ENCODE measurements at regions not wholly inside any gene's neighbourhood (a gene's known extent, or its start where the extent isn't known, plus 50 kb on each side); places are given as distances from the start of the nearest gene placed in this dataset.
"Not testable (repeated sequence)": the region's sequence is repeated elsewhere in the genome, so short reads cannot be mapped to it uniquely, and the experiment has no call there.

- FAIRE-seq (no peak), DNase-seq (ENCODE audit: insufficient read length, low spot score) (no peak)
These were observed 1556.8 kb downstream of the EFNA5 start for GRCh38 chr5:106113922-106114321.

- FAIRE-seq, result no peak
These were observed 1564.4 kb downstream of the EFNA5 start for GRCh38 chr5:106106384-106106783.

GRCh38 chr5:106097340-106097739, 1573.4 kb downstream of the EFNA5 start:
- no peak for FAIRE-seq
- no peak for DNase-seq (ENCODE audit: insufficient read length, low spot score)

More at GRCh38 chr5:106106384-106106783, 1564.4 kb downstream of the EFNA5 start:
- DNase-seq (ENCODE audit: insufficient read length, low spot score), result no peak

- DNase-seq (ENCODE audit: insufficient read length, low spot score), result no peak
- FAIRE-seq, result no peak
These were observed 1575.9 kb downstream of the EFNA5 start for GRCh38 chr5:106094839-106095238.

- DNase-seq (ENCODE audit: insufficient read length, low spot score), result peak; percentile 5
- no peak for FAIRE-seq
These were observed 1576.5 kb downstream of the EFNA5 start for GRCh38 chr5:106094204-106094607.

GRCh38 chr5:106093134-106093533, 1577.6 kb downstream of the EFNA5 start:
- FAIRE-seq, result no peak
- DNase-seq (ENCODE audit: insufficient read length, low spot score), result no peak

GRCh38 chr5:106092455-106092854, 1578.3 kb downstream of the EFNA5 start:
- DNase-seq (ENCODE audit: insufficient read length, low spot score), result no peak
- FAIRE-seq, result no peak

GRCh38 chr5:106089073-106089472, 1581.7 kb downstream of the EFNA5 start:
- DNase-seq (ENCODE audit: insufficient read length, low spot score), result no peak
- no peak for FAIRE-seq

GRCh38 chr5:106088462-106088861, 1582.3 kb downstream of the EFNA5 start:
- FAIRE-seq, result no peak
- no peak for DNase-seq (ENCODE audit: insufficient read length, low spot score)

- DNase-seq (ENCODE audit: insufficient read length, low spot score) (no peak), FAIRE-seq (no peak)
These were observed 1584.4 kb downstream of the EFNA5 start for GRCh38 chr5:106086352-106086751.

GRCh38 chr5:106085556-106085955, 1585.2 kb downstream of the EFNA5 start:
- FAIRE-seq, result no peak
- no peak for DNase-seq (ENCODE audit: insufficient read length, low spot score)

- FAIRE-seq (no peak), DNase-seq (ENCODE audit: insufficient read length, low spot score) (no peak)
These were observed 1585.6 kb downstream of the EFNA5 start for GRCh38 chr5:106085136-106085535.

GRCh38 chr5:106080535-106080934, 1590.2 kb downstream of the EFNA5 start:
- DNase-seq (ENCODE audit: insufficient read length, low spot score) (no peak), FAIRE-seq (no peak)

- no peak for DNase-seq (ENCODE audit: insufficient read length, low spot score)
These were observed 1594.1 kb downstream of the EFNA5 start for GRCh38 chr5:106076655-106077054.

GRCh38 chr5:106072208-106072607, 1598.5 kb downstream of the EFNA5 start:
- FAIRE-seq, result no peak

More at GRCh38 chr5:106076655-106077054, 1594.1 kb downstream of the EFNA5 start:
- peak; percentile 4 for FAIRE-seq

GRCh38 chr5:106047341-106047740, 1623.4 kb downstream of the EFNA5 start:
- FAIRE-seq (no peak), DNase-seq (ENCODE audit: insufficient read length, low spot score) (no peak)

More at GRCh38 chr5:106072208-106072607, 1598.5 kb downstream of the EFNA5 start:
- DNase-seq (ENCODE audit: insufficient read length, low spot score), result no peak

GRCh38 chr5:106032069-106032468, 1638.7 kb downstream of the EFNA5 start:
- not testable (repeated sequence) for FAIRE-seq; DNase-seq (ENCODE audit: insufficient read length, low spot score)

GRCh38 chr5:106028314-106028713, 1642.4 kb downstream of the EFNA5 start:
- DNase-seq (ENCODE audit: insufficient read length, low spot score) (no peak), FAIRE-seq (no peak)

- no peak for FAIRE-seq
These were observed 1649.8 kb downstream of the EFNA5 start for GRCh38 chr5:106020894-106021293.

GRCh38 chr5:106019261-106019660, 1651.5 kb downstream of the EFNA5 start:
- DNase-seq (ENCODE audit: insufficient read length, low spot score), result no peak
- FAIRE-seq, result no peak

More at GRCh38 chr5:106020894-106021293, 1649.8 kb downstream of the EFNA5 start:
- no peak for DNase-seq (ENCODE audit: insufficient read length, low spot score)

- FAIRE-seq (no peak), DNase-seq (ENCODE audit: insufficient read length, low spot score) (no peak)
These were observed 1653.4 kb downstream of the EFNA5 start for GRCh38 chr5:106017243-106017857.

GRCh38 chr5:106014262-106014661, 1656.5 kb downstream of the EFNA5 start:
- DNase-seq (ENCODE audit: insufficient read length, low spot score) (no peak), FAIRE-seq (no peak)

GRCh38 chr5:106006242-106006641, 1664.5 kb downstream of the EFNA5 start:
- FAIRE-seq (no peak), DNase-seq (ENCODE audit: insufficient read length, low spot score) (no peak)
